Lower lobe of right lung (tissue), 2 donors: ENCODE measurements at regions not wholly inside any gene's neighbourhood (a gene's known extent, or its start where the extent isn't known, plus 50 kb on each side); places are given as distances from the start of the nearest gene placed in this dataset.

Experiments used
- ATAC-seq, 2 donors: fragments of 200-7000 bp; cut with Tn5 transposase; one replicate each; pipeline ENCODE4 v1.9.1; 2020 to 2022; ENCODE audit warnings: mild to moderate bottlenecking in 2 of 2, moderate library complexity in 2 of 2
- DNase-seq: peaks from one replicate; pipeline ENCODE4 v3.0.0-alpha.2; 2020
- H3K27ac ChIP-seq: fragments of 200-600 bp; one replicate; pipeline ENCODE4 v1.8.0; 2022
- H3K27me3 ChIP-seq: fragments of 200-600 bp; one replicate; pipeline ENCODE4 v1.8.0; 2022; ENCODE audit warnings: low read depth
- H3K36me3 ChIP-seq: fragments of 200-600 bp; one replicate; pipeline ENCODE4 v1.8.0; 2022; ENCODE audit warnings: mild to moderate bottlenecking
- H3K4me1 ChIP-seq: fragments of 200-600 bp; one replicate; pipeline ENCODE4 v1.8.0; 2022
- H3K4me3 ChIP-seq: fragments of 200-600 bp; one replicate; pipeline ENCODE4 v1.8.0; 2022; ENCODE audit warnings: mild to moderate bottlenecking
- H3K9me3 ChIP-seq: fragments of 200-600 bp; one replicate; pipeline ENCODE4 v1.8.0; 2022
- intact Hi-C: fragments of 100-400 bp; cut with DNase I; formaldehyde crosslinking; loops from one replicate; pipeline ENCODE4 v1.11.0; 2022
- TF ChIP-seq, protein P1 (sequence below): fragments of 200-600 bp; IDR thresholded peaks from one replicate; pipeline ENCODE4 v1.8.0; 2022; ENCODE audit warnings: antibody characterized with exemption, mild to moderate bottlenecking
- donor health status: DM: no; HTN: yes; CAD: no; lungs with severe emphysema.

DNA sequence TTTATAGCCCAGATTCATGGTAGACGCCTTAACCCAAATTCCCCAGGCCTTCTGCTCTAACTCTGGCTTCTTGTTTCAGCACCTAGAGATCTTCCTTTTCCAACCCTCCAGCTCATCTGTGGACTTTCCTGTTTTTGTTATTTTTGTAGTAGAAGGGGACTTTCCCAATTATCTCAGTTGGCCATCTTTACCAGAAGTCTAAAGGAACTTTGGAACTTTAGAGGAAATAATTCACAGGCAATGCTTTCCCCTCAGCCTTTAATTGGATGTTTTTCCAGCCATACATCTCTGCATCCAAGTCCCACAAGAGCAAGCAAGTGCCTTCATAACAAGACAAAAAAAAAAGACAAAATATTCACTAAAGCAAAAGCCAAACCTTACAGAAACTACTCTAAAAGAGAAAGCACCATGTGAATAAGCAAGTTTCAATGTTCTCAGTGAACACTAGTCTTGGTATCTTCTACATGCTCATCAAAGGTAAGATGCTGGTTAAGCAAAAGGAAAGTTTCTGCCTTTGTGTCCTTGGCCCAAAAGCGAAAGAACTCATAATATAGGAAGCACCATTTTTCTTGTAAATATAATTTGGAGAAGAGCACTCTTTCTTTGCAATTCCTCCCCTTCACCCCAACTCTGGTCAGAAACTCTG is 377.3 kb downstream of the SETD4 start:
- H3K27ac ChIP-seq = no peak overlapping the region
- ATAC-seq (no peak), DNase-seq (no peak)
- H3K4me3 ChIP-seq = no peak overlapping the region
- no peaks in the 10 kb centered on the region for H3K9me3 ChIP-seq
- no peaks in the 10 kb centered on the region for H3K36me3 ChIP-seq
- H3K27me3 ChIP-seq = no peaks in the 10 kb centered on the region
- H3K4me1 ChIP-seq = no peaks in the 10 kb centered on the region
- intact Hi-C loops = no loop called here
- TF ChIP-seq, protein P1, sequence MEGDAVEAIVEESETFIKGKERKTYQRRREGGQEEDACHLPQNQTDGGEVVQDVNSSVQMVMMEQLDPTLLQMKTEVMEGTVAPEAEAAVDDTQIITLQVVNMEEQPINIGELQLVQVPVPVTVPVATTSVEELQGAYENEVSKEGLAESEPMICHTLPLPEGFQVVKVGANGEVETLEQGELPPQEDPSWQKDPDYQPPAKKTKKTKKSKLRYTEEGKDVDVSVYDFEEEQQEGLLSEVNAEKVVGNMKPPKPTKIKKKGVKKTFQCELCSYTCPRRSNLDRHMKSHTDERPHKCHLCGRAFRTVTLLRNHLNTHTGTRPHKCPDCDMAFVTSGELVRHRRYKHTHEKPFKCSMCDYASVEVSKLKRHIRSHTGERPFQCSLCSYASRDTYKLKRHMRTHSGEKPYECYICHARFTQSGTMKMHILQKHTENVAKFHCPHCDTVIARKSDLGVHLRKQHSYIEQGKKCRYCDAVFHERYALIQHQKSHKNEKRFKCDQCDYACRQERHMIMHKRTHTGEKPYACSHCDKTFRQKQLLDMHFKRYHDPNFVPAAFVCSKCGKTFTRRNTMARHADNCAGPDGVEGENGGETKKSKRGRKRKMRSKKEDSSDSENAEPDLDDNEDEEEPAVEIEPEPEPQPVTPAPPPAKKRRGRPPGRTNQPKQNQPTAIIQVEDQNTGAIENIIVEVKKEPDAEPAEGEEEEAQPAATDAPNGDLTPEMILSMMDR = no peak

DNA sequence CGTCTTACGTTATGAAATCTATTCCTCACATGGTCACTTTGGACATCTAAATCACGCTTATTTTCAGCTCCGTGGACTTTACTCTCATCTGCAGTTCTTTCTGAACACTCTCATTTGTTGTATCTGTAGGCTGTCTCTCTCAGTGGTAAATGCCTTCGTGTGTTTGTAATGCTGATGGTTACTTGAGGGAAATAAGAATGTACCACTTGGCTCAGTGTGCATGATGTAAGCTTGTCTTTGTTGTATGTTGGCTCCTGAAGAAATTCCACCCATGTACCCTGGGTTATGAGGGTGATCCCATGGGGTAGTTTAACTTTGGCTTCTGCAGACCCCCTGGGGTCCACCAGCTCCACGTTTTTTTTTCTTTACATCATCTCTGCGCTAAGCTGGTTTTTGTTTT is 378.4 kb downstream of the SETD4 start:
- Histone ChIP-seq H3K4me1 (no peaks in the 10 kb centered on the region), H3K4me3 (no peak overlapping the region)
- intact Hi-C loops = no loop called here

DNA sequence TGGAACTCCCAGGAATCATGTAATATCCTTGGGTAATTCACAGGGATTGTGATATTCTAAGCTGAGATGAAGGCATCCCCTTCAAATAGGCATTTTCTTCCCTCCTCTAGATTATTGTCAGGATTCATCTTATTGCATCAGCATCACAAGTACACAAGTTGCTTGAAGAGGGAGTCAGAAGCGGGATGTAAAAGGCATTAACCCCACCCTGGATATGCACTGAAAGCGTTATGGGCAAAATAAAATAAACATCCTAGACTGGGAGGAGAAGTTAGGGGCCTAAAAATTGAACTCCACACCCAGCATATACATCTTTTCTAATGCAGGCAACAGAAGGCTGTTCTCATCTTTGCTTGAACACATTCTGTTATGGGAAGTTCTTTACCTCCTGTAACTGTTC is 381.2 kb downstream of the SETD4 start:
- H3K36me3 ChIP-seq = no peaks in the 10 kb centered on the region
- no peak overlapping the region for H3K27ac ChIP-seq
- DNase-seq (no peak), ATAC-seq (no peak)
- no peak overlapping the region for H3K4me3 ChIP-seq
- intact Hi-C loops = no loop called here
- H3K27me3 ChIP-seq = no peaks in the 10 kb centered on the region
- TF ChIP-seq, protein P1 = no peak
- H3K9me3 ChIP-seq = no peaks in the 10 kb centered on the region
- H3K4me1 ChIP-seq = no peaks in the 10 kb centered on the region

More for the DNA sequence above, 378.4 kb downstream of the SETD4 start:
- Histone ChIP-seq H3K9me3 (no peaks in the 10 kb centered on the region), H3K36me3 (no peaks in the 10 kb centered on the region), H3K27me3 (no peaks in the 10 kb centered on the region), H3K27ac (no peak overlapping the region)
- ATAC-seq (no peak), DNase-seq (no peak)
- TF ChIP-seq, protein P1 = no peak

DNA sequence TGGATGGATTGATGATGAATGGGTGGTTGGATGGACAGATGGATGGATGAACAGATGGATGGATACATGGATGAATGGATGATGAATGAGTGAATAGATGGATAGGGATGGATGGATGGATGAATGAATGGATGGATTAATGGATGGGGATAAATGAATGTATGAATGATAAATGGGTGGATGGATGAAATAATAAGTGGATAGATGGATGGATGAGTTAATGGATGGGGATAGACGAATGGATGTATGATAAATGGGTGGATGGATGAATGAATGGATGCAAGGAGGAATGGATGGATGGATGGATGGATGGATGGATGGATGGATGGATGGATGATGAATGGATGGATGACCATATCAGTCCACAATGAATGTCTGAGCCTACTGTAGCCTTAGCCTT is 381.9 kb downstream of the SETD4 start:
- ATAC-seq = no peak
- Histone ChIP-seq H3K36me3 (no peaks in the 10 kb centered on the region), H3K4me3 (no peak overlapping the region), H3K4me1 (no peaks in the 10 kb centered on the region), H3K27me3 (no peaks in the 10 kb centered on the region), H3K9me3 (no peaks in the 10 kb centered on the region), H3K27ac (no peak overlapping the region)
- intact Hi-C loops = no loop called here
- no peak for DNase-seq
- TF ChIP-seq, protein P1 = no peak

DNA sequence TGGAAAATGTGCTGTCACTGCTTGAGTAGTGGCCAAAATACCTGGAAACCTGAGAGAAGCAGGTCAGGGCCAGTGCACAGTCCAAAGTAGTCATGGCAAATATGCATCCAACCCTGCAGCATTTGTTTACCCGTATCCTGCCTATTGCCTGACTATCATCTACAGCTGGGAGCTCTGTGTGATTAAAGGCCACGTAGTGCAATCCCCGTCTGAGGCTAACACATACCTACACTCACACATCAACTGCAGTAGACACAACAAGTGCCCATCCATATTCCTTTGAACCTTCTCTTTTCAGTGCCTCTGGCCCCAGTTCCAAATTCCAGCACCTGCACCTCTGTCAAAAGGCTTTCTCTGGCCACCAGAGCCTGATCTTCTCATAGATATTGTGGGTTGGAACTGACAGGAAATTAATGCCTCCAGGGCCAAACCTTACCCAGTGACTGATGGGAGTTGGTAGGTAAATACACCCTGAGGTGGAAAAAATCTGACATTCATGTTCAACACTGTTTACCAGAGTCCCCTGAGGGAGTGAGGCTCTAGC is 383.0 kb downstream of the SETD4 start:
- intact Hi-C loops = no loop called here
- no peak for DNase-seq
- TF ChIP-seq, protein P1 = no peak
- Histone ChIP-seq H3K4me3 (no peak overlapping the region), H3K27me3 (no peaks in the 10 kb centered on the region), H3K9me3 (no peaks in the 10 kb centered on the region), H3K36me3 (no peaks in the 10 kb centered on the region), H3K4me1 (no peaks in the 10 kb centered on the region), H3K27ac (no peak overlapping the region)
- no peak for ATAC-seq
